IMR-90 (cell line): ENCODE measurements at regions not wholly inside any gene's neighbourhood (a gene's known extent, or its start where the extent isn't known, plus 50 kb on each side); places are given as distances from the start of the nearest gene placed in this dataset.

Experiments used
- ATAC-seq: fragments of 200-7000 bp; cut with Tn5 transposase; 2 replicates; pipeline ENCODE4 v1.9.1; 2020; ENCODE audit warnings: low read depth, mild to moderate bottlenecking, moderate library complexity
- BruUV-seq: library from RNA; stranded (reverse); fragments of 400-500 nt; replicated peaks from 2 replicates; lab custom pipeline; 2021; lab: Mats Ljungman, UMichigan
- CTCF ChIA-PET: fragments of 300-600 bp; formaldehyde crosslinking; extraction: SDS; loops from one replicate; lab custom pipeline; 2021; ENCODE audit warnings: antibody characterized with exemption; lab: Yijun Ruan, JAX
- POLR2A ChIA-PET: fragments of 300-600 bp; sonication (Branson Sonifier 250); formaldehyde crosslinking; loops from one replicate; lab custom pipeline; 2022; ENCODE audit warnings: antibody characterized with exemption; ENCODE audit not compliant: unreplicated experiment; lab: Charles Lee
- DNase-seq: peaks from one replicate; pipeline ENCODE4 v3.0.0; 2013
- H2AFZ ChIP-seq: replicated peaks from 2 replicates; pipeline ENCODE3; 2013; ENCODE audit warnings: low read length, mild to moderate bottlenecking; ENCODE audit not compliant: poor library complexity
- H2AK5ac ChIP-seq: 2 replicates; pipeline ENCODE4 v1.6.1; 2013; ENCODE audit warnings: low read depth, low read length, inconsistent platforms
- H2AK9ac ChIP-seq: replicated peaks from 2 replicates; pipeline ENCODE3; 2013; ENCODE audit warnings: mild to moderate bottlenecking, low read depth, low read length, moderate library complexity; ENCODE audit not compliant: poor library complexity
- H2BK120ac ChIP-seq: 2 replicates; pipeline ENCODE4 v1.6.1; 2013; ENCODE audit warnings: low read depth, low read length, inconsistent platforms
- H2BK15ac ChIP-seq: 3 replicates; pipeline ENCODE4 v1.6.1; 2013; ENCODE audit warnings: low read depth, low read length, inconsistent platforms
- H2BK20ac ChIP-seq: 2 replicates; pipeline ENCODE4 v1.6.1; 2013; ENCODE audit warnings: low read depth, mild to moderate bottlenecking, inconsistent platforms, low read length, moderate library complexity
- H2BK5ac ChIP-seq: 2 replicates; pipeline ENCODE4 v1.6.1; 2013; ENCODE audit warnings: mild to moderate bottlenecking, low read depth, low read length, inconsistent platforms; ENCODE audit not compliant: poor library complexity, severe bottlenecking
- H3K14ac ChIP-seq: replicated peaks from 2 replicates; pipeline ENCODE4 v1.6.1; 2013; ENCODE audit warnings: low read depth, low read length, inconsistent platforms
- H3K18ac ChIP-seq: 2 replicates; pipeline ENCODE4 v1.6.1; 2013; ENCODE audit warnings: low read depth, low read length, control low read depth
- H3K23ac ChIP-seq: 2 replicates; pipeline ENCODE4 v1.6.1; 2013; ENCODE audit warnings: low read depth, low read length, inconsistent platforms
- H3K27ac ChIP-seq: 2 replicates; pipeline ENCODE4 v1.5.1; 2013; ENCODE audit warnings: mild to moderate bottlenecking, control low read depth, low read length; ENCODE audit not compliant: insufficient read depth
- H3K27me3 ChIP-seq: 2 replicates; pipeline ENCODE4 v1.6.1; 2013; ENCODE audit warnings: low read length; ENCODE audit not compliant: control insufficient read depth, insufficient read depth
- H3K36me3 ChIP-seq: 2 replicates; pipeline ENCODE4 v1.6.1; 2013; ENCODE audit warnings: low read length, mixed read lengths; ENCODE audit not compliant: control insufficient read depth, insufficient read depth
- H3K4ac ChIP-seq: 2 replicates; pipeline ENCODE4 v1.6.1; 2013; ENCODE audit warnings: low read depth, low read length, inconsistent platforms
- H3K4me1 ChIP-seq: 2 replicates; pipeline ENCODE4 v1.6.1; 2013; ENCODE audit warnings: low read length, mixed read lengths; ENCODE audit not compliant: control insufficient read depth, insufficient read depth
- H3K4me2 ChIP-seq: 2 replicates; pipeline ENCODE4 v1.6.1; 2013; ENCODE audit warnings: low read depth, mild to moderate bottlenecking, control low read depth, low read length, moderate library complexity
- H3K4me3 ChIP-seq: 2 replicates; pipeline ENCODE4 v1.5.1; 2013; ENCODE audit warnings: low read depth, mild to moderate bottlenecking, control low read depth, low read length, moderate library complexity; ENCODE audit not compliant: insufficient read depth
- H3K56ac ChIP-seq: 2 replicates; pipeline ENCODE4 v1.6.1; 2013; ENCODE audit warnings: low read length, inconsistent platforms; ENCODE audit not compliant: insufficient read depth; ENCODE audit errors: extremely low read depth
- H3K79me1 ChIP-seq, 2 experiments: 2 replicates each; pipeline ENCODE4 v1.6.1; 2013; ENCODE audit warnings: low read length in 2 of 2, inconsistent platforms in 1 of 2, low read depth in 1 of 2
- H3K9ac ChIP-seq: 2 replicates; pipeline ENCODE4 v1.6.1; 2013; ENCODE audit warnings: low read depth, low read length, control low read depth
- H3K9me1 ChIP-seq: 2 replicates; pipeline ENCODE4 v1.6.1; 2013; ENCODE audit warnings: low read length, inconsistent platforms; ENCODE audit not compliant: insufficient read depth
- H3K9me3 ChIP-seq: 2 replicates; pipeline ENCODE4 v1.6.1; 2013; ENCODE audit warnings: low read length; ENCODE audit not compliant: control insufficient read depth, insufficient read depth
- H4K20me1 ChIP-seq: 2 replicates; pipeline ENCODE4 v1.6.1; 2013; ENCODE audit warnings: low read length, inconsistent platforms; ENCODE audit not compliant: insufficient read depth
- H4K5ac ChIP-seq: 2 replicates; pipeline ENCODE4 v1.6.1; 2013; ENCODE audit warnings: mild to moderate bottlenecking, low read depth, low read length, control low read depth
- H4K8ac ChIP-seq, 2 experiments: 2 replicates each; pipeline ENCODE4 v1.6.1; 2013; ENCODE audit warnings: low read depth in 2 of 2, low read length in 2 of 2, control low read depth in 1 of 2, inconsistent platforms in 1 of 2
- H4K91ac ChIP-seq: 2 replicates; pipeline ENCODE4 v1.6.1; 2013; ENCODE audit warnings: low read depth, low read length, inconsistent platforms; ENCODE audit not compliant: insufficient read depth
- BHLHE40 ChIP-seq: fragments of 150-350 bp; IDR thresholded peaks from 2 replicates; pipeline ENCODE4 v1.6.1; 2016; ENCODE audit warnings: mild to moderate bottlenecking, low read depth, low read length
- CHD1 ChIP-seq: IDR thresholded peaks from 2 replicates; pipeline ENCODE4 v1.6.1; 2012; ENCODE audit warnings: low read depth, low read length, improper control_type of control experiment
- ELK1 ChIP-seq: fragments of 150-350 bp; IDR thresholded peaks from 2 replicates; pipeline ENCODE4 v1.6.1; 2016; ENCODE audit warnings: low read depth, mild to moderate bottlenecking, low read length, moderate library complexity, borderline replicate concordance
- MAZ ChIP-seq: IDR thresholded peaks from 2 replicates; pipeline ENCODE4 v1.6.1; 2012; ENCODE audit warnings: low read depth, mild to moderate bottlenecking, low read length, improper control_type of control experiment, moderate library complexity, borderline replicate concordance
- NFE2L2 ChIP-seq: fragments of 150-350 bp; IDR thresholded peaks from 2 replicates; pipeline ENCODE4 v1.6.1; 2016; ENCODE audit warnings: low read depth, mild to moderate bottlenecking, low read length
- RCOR1 ChIP-seq: IDR thresholded peaks from 2 replicates; pipeline ENCODE4 v1.6.1; 2012; ENCODE audit warnings: mild to moderate bottlenecking, low read length, improper control_type of control experiment; ENCODE audit not compliant: insufficient replicate concordance
- RFX5 ChIP-seq: IDR thresholded peaks from 2 replicates; pipeline ENCODE4 v1.8.0; 2012; ENCODE audit warnings: low read depth, mild to moderate bottlenecking, low read length, moderate library complexity
- SMC3 ChIP-seq: fragments of 150-350 bp; IDR thresholded peaks from 2 replicates; pipeline ENCODE4 v1.6.1; 2016; ENCODE audit warnings: low read depth, mild to moderate bottlenecking, antibody characterized with exemption, low read length, moderate library complexity
- USF2 ChIP-seq: fragments of 150-350 bp; IDR thresholded peaks from 2 replicates; pipeline ENCODE4 v1.6.1; 2017; ENCODE audit warnings: mild to moderate bottlenecking, antibody characterized with exemption, low read length, low read depth
- WGBS, 2 experiments: methylation state at CpG; one replicate each; pipeline versions ENCODE4 v1.1.5 to v1.1.7; 2013; ENCODE audit warnings: missing lambda C conversion rate in 2 of 2; ENCODE audit not compliant: insufficient read length in 1 of 2; ENCODE audit errors: extremely low coverage in 2 of 2; 5-methylcytosine and 5-hydroxymethylcytosine counted together
- dilution Hi-C: fragments of 300-500 bp; cut with HindIII; formaldehyde crosslinking; loops from one replicate; pipeline ENCODE4 v1.14.3; 2018; ENCODE audit warnings: low sequenced_read_pairs; ENCODE audit not compliant: unreplicated experiment
- in situ Hi-C: fragments of 300-500 bp; cut with MboI; formaldehyde crosslinking; loops from 3 replicates; pipeline ENCODE4 v1.14.3; 2019; ENCODE audit warnings: low sequenced_read_pairs, inconsistent platforms, mixed read lengths
- intact Hi-C: fragments of 100-400 bp; cut with micrococcal nuclease; formaldehyde crosslinking; loops from 2 replicates; pipeline ENCODE4 v1.10.0; 2022

- H3K4ac ChIP-seq: no peak overlapping the region
- H4K91ac ChIP-seq: no peak overlapping the region
- H4K5ac ChIP-seq: no peak overlapping the region
- DNase-seq: no peak
- no peak overlapping the region for H3K9ac ChIP-seq
- no CpG with 5 or more reads among the region's 2 CpGs for WGBS, 2 experiments
- no peak overlapping the region for H4K8ac ChIP-seq
- no peaks in the 10 kb centered on the region for H3K79me1 ChIP-seq
- no peak overlapping the region for H2AFZ ChIP-seq
- in situ Hi-C loops: no loop called here
- H2BK5ac ChIP-seq: no peak overlapping the region
- H3K18ac ChIP-seq: no peak overlapping the region
- H2BK20ac ChIP-seq: no peak overlapping the region
- no peak overlapping the region for H3K23ac ChIP-seq
- H3K4me2 ChIP-seq: no peak overlapping the region
- H3K36me3 ChIP-seq: no peaks in the 10 kb centered on the region
- H2BK120ac ChIP-seq: no peak overlapping the region
- H3K56ac ChIP-seq: no peak overlapping the region
- no peak for ATAC-seq
- H3K4me1 ChIP-seq: no peaks in the 10 kb centered on the region
- intact Hi-C loops: no loop called here
- ChIA-PET POLR2A (no interaction called here), CTCF (interaction anchor here (0.7 kb wide), 1 partner anchor 108 kb away, joined by 3 read pairs; no protein-coding TSS in a partner anchor)
- H3K27me3 ChIP-seq: no peaks in the 10 kb centered on the region
- no peak overlapping the region for H3K14ac ChIP-seq
- H3K9me1 ChIP-seq: no peaks in the 10 kb centered on the region
- no peak overlapping the region for H3K27ac ChIP-seq
- no peak overlapping the region for H2AK5ac ChIP-seq
- dilution Hi-C loops: no loop called here
- no peaks in the 10 kb centered on the region for H4K20me1 ChIP-seq
- TF ChIP-seq RFX5 (no peak), MAZ (no peak), CHD1 (no peak), ELK1 (no peak), USF2 (no peak), NFE2L2 (no peak), BHLHE40 (no peak), SMC3 (no peak), RCOR1 (no peak)
- H3K4me3 ChIP-seq: no peak overlapping the region
- H2AK9ac ChIP-seq: no peak overlapping the region
- H2BK15ac ChIP-seq: no peak overlapping the region
- BruUV-seq: no TSS peak
- H3K9me3 ChIP-seq: no peaks in the 10 kb centered on the region
Observed at GRCh38 chr4:81783558-81783957, 311.9 kb upstream of the RASGEF1B start.
